ENCODE measurements at regions not wholly inside any gene's neighbourhood (a gene's known extent, or its start where the extent isn't known, plus 50 kb on each side); places are given as distances from the start of the nearest gene placed in this dataset.
"Not testable (repeated sequence)": the region's sequence is repeated elsewhere in the genome, so short reads cannot be mapped to it uniquely, and the experiment has no call there.

DNA sequence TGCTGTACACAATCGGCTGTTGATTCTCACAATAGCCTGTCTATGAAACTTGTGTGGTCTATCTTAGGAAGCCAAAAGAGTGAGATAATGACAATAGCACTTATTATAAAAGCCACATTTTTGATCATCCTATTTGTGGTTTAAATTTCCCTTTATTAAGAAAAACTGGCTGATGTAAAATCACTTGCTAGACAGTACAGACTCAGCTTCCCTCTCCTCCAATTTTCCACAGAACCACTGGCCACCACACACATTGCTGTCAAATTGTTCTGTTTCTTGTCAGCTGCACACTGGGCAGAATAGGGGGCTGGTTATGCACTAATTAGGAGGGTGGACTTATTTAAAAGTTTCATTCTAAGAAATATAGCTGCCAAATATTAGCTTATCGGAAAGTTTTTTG lies 425.9 kb downstream of the EPHA3 start:
- no peak overlapping the region for H2BK5ac ChIP-seq (ENCODE audit: low read length)
- H3K18ac ChIP-seq (ENCODE audit: low read length): no peak overlapping the region
- DNase-seq: no peak
- no peaks in the 10 kb centered on the region for H3K36me3 ChIP-seq (ENCODE audit: control insufficient read depth, insufficient read depth, low read length)
- no peak overlapping the region for H2AK5ac ChIP-seq (ENCODE audit: low read length)
- no peak overlapping the region for H2BK120ac ChIP-seq (ENCODE audit: low read depth, low read length)
- no peak overlapping the region for H3K56ac ChIP-seq (ENCODE audit: low read length)
- no peak overlapping the region for H4K5ac ChIP-seq (ENCODE audit: low read length)
- H3K27me3 ChIP-seq (ENCODE audit: insufficient read depth, low read length, poor library complexity): no peaks in the 10 kb centered on the region
- H3K9ac ChIP-seq (ENCODE audit: low read length): no peak overlapping the region
- no peak overlapping the region for H2BK15ac ChIP-seq (replicated peaks; ENCODE audit: low read depth)
- no peak overlapping the region for H3K4ac ChIP-seq (ENCODE audit: low read depth, low read length)
- no peak overlapping the region for H3K4me2 ChIP-seq (ENCODE audit: low read length)
- no peak overlapping the region for H3K4me3 ChIP-seq (ENCODE audit: low read length)
- no peak overlapping the region for H3K27ac ChIP-seq (ENCODE audit: low read depth, low read length)
- H3K4me1 ChIP-seq (ENCODE audit: control insufficient read depth, low read depth, low read length): no peaks in the 10 kb centered on the region
- no peaks in the 10 kb centered on the region for H3K79me2 ChIP-seq (ENCODE audit: control insufficient read depth, insufficient read depth, low read length)
- no peaks in the 10 kb centered on the region for H3K79me1 ChIP-seq (ENCODE audit: low read length)
- H4K8ac ChIP-seq (ENCODE audit: low read depth, low read length): no peak overlapping the region
- WGBS (ENCODE audit: extremely low coverage, insufficient coverage, low lambda C conversion rate): no CpG with 5 or more reads among the region's 2 CpGs
- no peak overlapping the region for H3K23ac ChIP-seq (ENCODE audit: low read length)

- H3K18ac ChIP-seq (ENCODE audit: low read length); H3K79me1 ChIP-seq (ENCODE audit: low read length); DNase-seq; H3K9ac ChIP-seq (ENCODE audit: low read length); H3K4me2 ChIP-seq (ENCODE audit: low read length); H3K36me3 ChIP-seq (ENCODE audit: control insufficient read depth, insufficient read depth, low read length); H3K27ac ChIP-seq (ENCODE audit: low read depth, low read length); H3K27me3 ChIP-seq (ENCODE audit: insufficient read depth, low read length, poor library complexity); H3K79me2 ChIP-seq (ENCODE audit: control insufficient read depth, insufficient read depth, low read length); H4K5ac ChIP-seq (ENCODE audit: low read length); H2AK5ac ChIP-seq (ENCODE audit: low read length); H3K56ac ChIP-seq (ENCODE audit: low read length); H2BK15ac ChIP-seq (replicated peaks; ENCODE audit: low read depth); H3K4ac ChIP-seq (ENCODE audit: low read depth, low read length); H2BK120ac ChIP-seq (ENCODE audit: low read depth, low read length); H3K23ac ChIP-seq (ENCODE audit: low read length); H3K4me3 ChIP-seq (ENCODE audit: low read length); H2BK5ac ChIP-seq (ENCODE audit: low read length); H4K8ac ChIP-seq (ENCODE audit: low read depth, low read length); H3K4me1 ChIP-seq (ENCODE audit: control insufficient read depth, low read depth, low read length): not testable (repeated sequence)
- 100% methylated on average over 1 of the region's 6 CpGs for WGBS (ENCODE audit: extremely low coverage, insufficient coverage, low lambda C conversion rate)
Observed at GRCh38 chr3:89554587-89554986, 447.2 kb downstream of the EPHA3 start.

GRCh38 chr3:89558711-89559110 lies 451.3 kb downstream of the EPHA3 start:
- H3K23ac ChIP-seq (ENCODE audit: low read length): no peak overlapping the region
- H3K4me1 ChIP-seq (ENCODE audit: control insufficient read depth, low read depth, low read length): no peaks in the 10 kb centered on the region
- no peak overlapping the region for H2BK5ac ChIP-seq (ENCODE audit: low read length)
- no peak for DNase-seq
- H3K9ac ChIP-seq (ENCODE audit: low read length): no peak overlapping the region
- no peak overlapping the region for H3K4me3 ChIP-seq (ENCODE audit: low read length)
- H3K4me2 ChIP-seq (ENCODE audit: low read length): no peak overlapping the region
- no peaks in the 10 kb centered on the region for H3K79me2 ChIP-seq (ENCODE audit: control insufficient read depth, insufficient read depth, low read length)
- H3K27me3 ChIP-seq (ENCODE audit: insufficient read depth, low read length, poor library complexity): no peaks in the 10 kb centered on the region
- no peaks in the 10 kb centered on the region for H3K36me3 ChIP-seq (ENCODE audit: control insufficient read depth, insufficient read depth, low read length)
- no peak overlapping the region for H4K8ac ChIP-seq (ENCODE audit: low read depth, low read length)
- no peak overlapping the region for H3K27ac ChIP-seq (ENCODE audit: low read depth, low read length)
- H3K4ac ChIP-seq (ENCODE audit: low read depth, low read length): no peak overlapping the region
- no peaks in the 10 kb centered on the region for H3K79me1 ChIP-seq (ENCODE audit: low read length)
- no peak overlapping the region for H2BK120ac ChIP-seq (ENCODE audit: low read depth, low read length)
- H2AK5ac ChIP-seq (ENCODE audit: low read length): no peak overlapping the region
- H3K18ac ChIP-seq (ENCODE audit: low read length): no peak overlapping the region
- WGBS (ENCODE audit: extremely low coverage, insufficient coverage, low lambda C conversion rate): no CpG with 5 or more reads among the region's 1 CpG
- H2BK15ac ChIP-seq (replicated peaks; ENCODE audit: low read depth): no peak overlapping the region
- no peak overlapping the region for H4K5ac ChIP-seq (ENCODE audit: low read length)
- H3K56ac ChIP-seq (ENCODE audit: low read length): no peak overlapping the region

DNA sequence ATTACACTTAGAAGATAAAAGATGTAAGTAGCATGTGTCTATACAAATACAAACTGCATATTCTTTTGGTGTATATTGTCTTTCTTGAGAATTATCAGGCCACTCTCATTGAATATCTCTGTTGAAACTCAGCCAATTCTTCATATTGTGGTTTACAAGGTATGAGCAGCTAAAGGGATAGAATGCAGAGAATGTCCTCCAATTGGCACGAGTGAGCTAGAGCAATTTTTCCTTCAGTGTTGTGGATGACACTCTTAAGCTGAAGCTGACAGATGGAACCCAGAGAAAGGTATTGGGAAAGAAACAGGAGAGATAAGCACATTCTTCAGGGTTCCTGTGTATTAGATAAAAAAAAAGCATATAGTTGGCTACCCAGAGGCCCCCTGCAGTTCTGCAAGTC lies 453.1 kb downstream of the EPHA3 start:
- peak; percentile 44 for DNase-seq
- Histone ChIP-seq H3K79me1 (ENCODE audit: low read length) (no peaks in the 10 kb centered on the region), H4K8ac (ENCODE audit: low read depth, low read length) (no peak overlapping the region), H3K4me1 (ENCODE audit: control insufficient read depth, low read depth, low read length) (no peaks in the 10 kb centered on the region), H3K36me3 (ENCODE audit: control insufficient read depth, insufficient read depth, low read length) (no peaks in the 10 kb centered on the region), H3K9ac (ENCODE audit: low read length) (no peak overlapping the region), H3K79me2 (ENCODE audit: control insufficient read depth, insufficient read depth, low read length) (no peaks in the 10 kb centered on the region), H2AK5ac (ENCODE audit: low read length) (no peak overlapping the region), H3K18ac (ENCODE audit: low read length) (no peak overlapping the region), H2BK120ac (ENCODE audit: low read depth, low read length) (no peak overlapping the region), H3K27me3 (ENCODE audit: insufficient read depth, low read length, poor library complexity) (no peaks in the 10 kb centered on the region), H3K27ac (ENCODE audit: low read depth, low read length) (no peak overlapping the region), H4K5ac (ENCODE audit: low read length) (no peak overlapping the region), H3K4ac (ENCODE audit: low read depth, low read length) (no peak overlapping the region), H3K23ac (ENCODE audit: low read length) (no peak overlapping the region), H2BK5ac (ENCODE audit: low read length) (no peak overlapping the region), H3K4me2 (ENCODE audit: low read length) (no peak overlapping the region), H3K56ac (ENCODE audit: low read length) (no peak overlapping the region), H3K4me3 (ENCODE audit: low read length) (no peak overlapping the region), H2BK15ac (replicated peaks; ENCODE audit: low read depth) (no peak overlapping the region)
- WGBS (ENCODE audit: extremely low coverage, insufficient coverage, low lambda C conversion rate): no CpG with 5 or more reads among the region's 1 CpG

GRCh38 chr3:89562373-89562772 lies 455.0 kb downstream of the EPHA3 start:
- Histone ChIP-seq H3K36me3 (ENCODE audit: control insufficient read depth, insufficient read depth, low read length) (no peaks in the 10 kb centered on the region), H3K18ac (ENCODE audit: low read length) (no peak overlapping the region), H3K23ac (ENCODE audit: low read length) (no peak overlapping the region), H4K8ac (ENCODE audit: low read depth, low read length) (no peak overlapping the region), H3K4me1 (ENCODE audit: control insufficient read depth, low read depth, low read length) (no peaks in the 10 kb centered on the region), H3K27me3 (ENCODE audit: insufficient read depth, low read length, poor library complexity) (no peaks in the 10 kb centered on the region), H4K5ac (ENCODE audit: low read length) (no peak overlapping the region), H3K4ac (ENCODE audit: low read depth, low read length) (no peak overlapping the region), H2BK5ac (ENCODE audit: low read length) (no peak overlapping the region), H2BK15ac (replicated peaks; ENCODE audit: low read depth) (no peak overlapping the region), H3K56ac (ENCODE audit: low read length) (no peak overlapping the region), H2AK5ac (ENCODE audit: low read length) (no peak overlapping the region), H3K4me2 (ENCODE audit: low read length) (no peak overlapping the region), H3K27ac (ENCODE audit: low read depth, low read length) (no peak overlapping the region), H3K79me1 (ENCODE audit: low read length) (no peaks in the 10 kb centered on the region), H3K9ac (ENCODE audit: low read length) (no peak overlapping the region), H2BK120ac (ENCODE audit: low read depth, low read length) (no peak overlapping the region), H3K79me2 (ENCODE audit: control insufficient read depth, insufficient read depth, low read length) (no peaks in the 10 kb centered on the region), H3K4me3 (ENCODE audit: low read length) (no peak overlapping the region)
- WGBS (ENCODE audit: extremely low coverage, insufficient coverage, low lambda C conversion rate): no CpG with 5 or more reads among the region's 1 CpG
- peak; percentile 15 for DNase-seq

GRCh38 chr3:89565098-89565497 lies 457.7 kb downstream of the EPHA3 start:
- no peak overlapping the region for H3K9ac ChIP-seq (ENCODE audit: low read length)
- no peak for DNase-seq

More at GRCh38 chr3:89565098-89565497, 457.7 kb downstream of the EPHA3 start:
- no peak overlapping the region for H2AK5ac ChIP-seq (ENCODE audit: low read length)
- no peak overlapping the region for H3K56ac ChIP-seq (ENCODE audit: low read length)
- H3K4me2 ChIP-seq (ENCODE audit: low read length): no peak overlapping the region
- no peak overlapping the region for H3K27ac ChIP-seq (ENCODE audit: low read depth, low read length)
- H4K5ac ChIP-seq (ENCODE audit: low read length): no peak overlapping the region
- no peak overlapping the region for H2BK15ac ChIP-seq (replicated peaks; ENCODE audit: low read depth)
- H4K8ac ChIP-seq (ENCODE audit: low read depth, low read length): no peak overlapping the region
- H3K4me3 ChIP-seq (ENCODE audit: low read length): no peak overlapping the region
- no peak overlapping the region for H3K4ac ChIP-seq (ENCODE audit: low read depth, low read length)
- no peak overlapping the region for H3K23ac ChIP-seq (ENCODE audit: low read length)
- H3K79me1 ChIP-seq (ENCODE audit: low read length): no peaks in the 10 kb centered on the region
- no peaks in the 10 kb centered on the region for H3K79me2 ChIP-seq (ENCODE audit: control insufficient read depth, insufficient read depth, low read length)
- H3K27me3 ChIP-seq (ENCODE audit: insufficient read depth, low read length, poor library complexity): no peaks in the 10 kb centered on the region
- H3K18ac ChIP-seq (ENCODE audit: low read length): no peak overlapping the region
- H3K36me3 ChIP-seq (ENCODE audit: control insufficient read depth, insufficient read depth, low read length): no peaks in the 10 kb centered on the region
- no peak overlapping the region for H2BK5ac ChIP-seq (ENCODE audit: low read length)
- H2BK120ac ChIP-seq (ENCODE audit: low read depth, low read length): no peak overlapping the region
- no peaks in the 10 kb centered on the region for H3K4me1 ChIP-seq (ENCODE audit: control insufficient read depth, low read depth, low read length)
